K562 (cell line): ENCODE measurements at regions not wholly inside any gene's neighbourhood (a gene's known extent, or its start where the extent isn't known, plus 50 kb on each side); places are given as distances from the start of the nearest gene placed in this dataset.

ENCODE experiments used
- CBX1 ChIP-seq: sonication (generic); IDR thresholded peaks from 2 replicates; pipeline ENCODE4 v1.6.1; 2016; ENCODE audit warnings: antibody characterized with exemption, low read depth, mild to moderate bottlenecking
- CBX8 ChIP-seq: fragments of 200-600 bp; sonication (generic); IDR thresholded peaks from 2 replicates; pipeline ENCODE4 v1.6.1; 2012; ENCODE audit warnings: borderline replicate concordance, mixed run types, low read depth, mild to moderate bottlenecking, moderate library complexity, mixed read lengths, low read length, control low read depth, inconsistent platforms; ENCODE audit not compliant: poor library complexity, severe bottlenecking; ENCODE audit errors: extremely low read depth
- CEBPB ChIP-seq: fragments of 450-650 bp; IDR thresholded peaks from 2 replicates; pipeline ENCODE4 v1.6.1; 2016; ENCODE audit warnings: missing genetic modification characterization, missing compliant biosample characterization
- SIN3A ChIP-seq, 2 experiments: fragments of 150-350 bp in 1 of 2; IDR thresholded peaks; 2 replicates each; pipeline ENCODE4 v1.6.1; 2011 to 2016; ENCODE audit warnings: borderline replicate concordance in 2 of 2, low read depth in 2 of 2, low read length in 2 of 2, mild to moderate bottlenecking in 2 of 2, moderate library complexity in 2 of 2; ENCODE audit not compliant: control insufficient read depth in 1 of 2
- SMAD3 ChIP-seq: fragments of 450-650 bp; formaldehyde crosslinking; conservative IDR thresholded peaks from 2 replicates; pipeline ENCODE4 v1.4.0; 2020; ENCODE audit warnings: mild to moderate bottlenecking
- SRF ChIP-seq, 2 experiments: fragments of 250-450, 450-650 bp in 1 of 2; sonication (Bioruptor Pico) in 1 of 2; sonication (generic) in 1 of 2; formaldehyde crosslinking; IDR thresholded peaks; 2 replicates each; pipeline versions ENCODE4 v1.5.0 to v1.5.1; 2020 to 2022; ENCODE audit warnings: mild to moderate bottlenecking in 1 of 2, missing genetic modification reagents in 1 of 2
- USF2 ChIP-seq: sonication (generic); formaldehyde crosslinking; IDR thresholded peaks from 2 replicates; pipeline ENCODE4 v1.5.0; 2020; ENCODE audit warnings: missing genetic modification reagents
- TF ChIP-seq, protein P1 (sequence below), 3 experiments: IDR thresholded peaks in 2 of 3; conservative IDR thresholded peaks in 1 of 3; 2 replicates each; pipeline ENCODE4 v1.5.1; 2011 to 2012; ENCODE audit warnings: low read length in 3 of 3, mild to moderate bottlenecking in 3 of 3, control low read depth in 2 of 3, improper control_type of control experiment in 1 of 3, inconsistent platforms in 1 of 3, low read depth in 1 of 3, mixed read lengths in 1 of 3, moderate library complexity in 1 of 3; ENCODE audit not compliant: insufficient read depth in 2 of 3

- TF ChIP-seq, protein P1, sequence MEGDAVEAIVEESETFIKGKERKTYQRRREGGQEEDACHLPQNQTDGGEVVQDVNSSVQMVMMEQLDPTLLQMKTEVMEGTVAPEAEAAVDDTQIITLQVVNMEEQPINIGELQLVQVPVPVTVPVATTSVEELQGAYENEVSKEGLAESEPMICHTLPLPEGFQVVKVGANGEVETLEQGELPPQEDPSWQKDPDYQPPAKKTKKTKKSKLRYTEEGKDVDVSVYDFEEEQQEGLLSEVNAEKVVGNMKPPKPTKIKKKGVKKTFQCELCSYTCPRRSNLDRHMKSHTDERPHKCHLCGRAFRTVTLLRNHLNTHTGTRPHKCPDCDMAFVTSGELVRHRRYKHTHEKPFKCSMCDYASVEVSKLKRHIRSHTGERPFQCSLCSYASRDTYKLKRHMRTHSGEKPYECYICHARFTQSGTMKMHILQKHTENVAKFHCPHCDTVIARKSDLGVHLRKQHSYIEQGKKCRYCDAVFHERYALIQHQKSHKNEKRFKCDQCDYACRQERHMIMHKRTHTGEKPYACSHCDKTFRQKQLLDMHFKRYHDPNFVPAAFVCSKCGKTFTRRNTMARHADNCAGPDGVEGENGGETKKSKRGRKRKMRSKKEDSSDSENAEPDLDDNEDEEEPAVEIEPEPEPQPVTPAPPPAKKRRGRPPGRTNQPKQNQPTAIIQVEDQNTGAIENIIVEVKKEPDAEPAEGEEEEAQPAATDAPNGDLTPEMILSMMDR (IDR thresholded peaks at IDR 0.05 in 2 of 3, conservative IDR thresholded peaks at IDR 0.05 in 1 of 3; ENCODE audit: insufficient read depth in 2 of 3, low read depth in 1 of 3, low read length in 3 of 3): no peak
- TF ChIP-seq SRF (CRISPR knock-in tag; IDR thresholded peaks at IDR 0.05): no peak
- no peak for TF ChIP-seq CBX1
- TF ChIP-seq CBX8: no peak
- no peak for TF ChIP-seq USF2 (CRISPR knock-in tag)
- no peak for TF ChIP-seq SIN3A (IDR thresholded peaks at IDR 0.05; ENCODE audit: borderline replicate concordance in 2 of 2, control insufficient read depth in 1 of 2, low read depth in 2 of 2, low read length in 2 of 2)
- TF ChIP-seq SMAD3: no peak
- no peak for TF ChIP-seq CEBPB (tag)
Measured at GRCh38 chr9:38194870-38195269, 125.8 kb upstream of the SHB start.
